CD4-positive, alpha-beta memory T cell (primary cell): ENCODE measurements at regions not wholly inside any gene's neighbourhood (a gene's known extent, or its start where the extent isn't known, plus 50 kb on each side); places are given as distances from the start of the nearest gene placed in this dataset.

Experiments used
- CTCF ChIA-PET: fragments of 350-600 bp; sonication (Branson Sonifier 250); formaldehyde crosslinking; loops from one replicate; lab custom pipeline; 2021; ENCODE audit warnings: inconsistent platforms; ENCODE audit not compliant: partially characterized antibody; lab: Charles Lee
- POLR2A ChIA-PET: fragments of 350-600 bp; sonication (Branson Sonifier 250); formaldehyde crosslinking; loops from one replicate; lab custom pipeline; 2021; ENCODE audit not compliant: partially characterized antibody; lab: Charles Lee
- DNase-seq, 5 donors: peaks; one replicate each; pipeline versions ENCODE4 v3.0.0 to v3.0.0-alpha.2; 2020 to 2022; ENCODE audit warnings: mixed read lengths in 1 of 5
- H3K27ac ChIP-seq: one replicate; pipeline ENCODE4 v1.7.0; 2013; ENCODE audit warnings: low read depth, low read length
- H3K27me3 ChIP-seq: 2 replicates; pipeline ENCODE4 v1.7.0; 2013; ENCODE audit warnings: mild to moderate bottlenecking, low read length, moderate library complexity; ENCODE audit not compliant: insufficient read depth
- H3K36me3 ChIP-seq: 2 replicates; pipeline ENCODE4 v1.7.0; 2013; ENCODE audit warnings: mild to moderate bottlenecking, low read length, moderate library complexity; ENCODE audit not compliant: insufficient read depth
- H3K4me1 ChIP-seq: 2 replicates; pipeline ENCODE4 v1.7.0; 2013; ENCODE audit warnings: mild to moderate bottlenecking, low read length, moderate library complexity; ENCODE audit not compliant: insufficient read depth
- H3K4me3 ChIP-seq, 2 donors: one replicate each; pipeline ENCODE4 v1.7.0; 2013; ENCODE audit warnings: low read length in 2 of 2, mild to moderate bottlenecking in 1 of 2
- H3K9me3 ChIP-seq, 2 donors: one replicate each; pipeline ENCODE4 v1.7.0; 2013; ENCODE audit warnings: low read length in 2 of 2, control low read depth in 1 of 2; ENCODE audit not compliant: control insufficient read depth in 1 of 2
- H3K27ac Mint-ChIP-seq, 7 donors: one replicate each; pipeline ENCODE4 v1.8.0; 2020 to 2021; ENCODE audit warnings: mixed read lengths in 7 of 7, mild to moderate bottlenecking in 6 of 7, inconsistent platforms in 3 of 7, moderate library complexity in 3 of 7
- H3K27me3 Mint-ChIP-seq, 2 donors: one replicate each; pipeline ENCODE4 v1.8.0; 2020 to 2021; ENCODE audit warnings: mixed read lengths in 2 of 2
- H3K36me3 Mint-ChIP-seq, 2 donors: one replicate each; pipeline ENCODE4 v1.8.0; 2020 to 2021; ENCODE audit warnings: mixed read lengths in 2 of 2, inconsistent platforms in 1 of 2, mild to moderate bottlenecking in 1 of 2
- H3K4me1 Mint-ChIP-seq, 4 donors: one replicate each; pipeline ENCODE4 v1.8.0; 2020 to 2021; ENCODE audit warnings: mixed read lengths in 4 of 4, mild to moderate bottlenecking in 1 of 4
- H3K4me3 Mint-ChIP-seq, 8 donors: one replicate each; pipeline ENCODE4 v1.8.0; 2020 to 2021; ENCODE audit warnings: mixed read lengths in 8 of 8, mild to moderate bottlenecking in 7 of 8, moderate library complexity in 6 of 8, inconsistent platforms in 3 of 8
- H3K9me3 Mint-ChIP-seq, 8 donors: one replicate each; pipeline ENCODE4 v1.8.0; 2020 to 2021; ENCODE audit warnings: mixed read lengths in 8 of 8, mild to moderate bottlenecking in 5 of 8, inconsistent platforms in 3 of 8, moderate library complexity in 1 of 8
- intact Hi-C: fragments of 100-400 bp; cut with micrococcal nuclease; formaldehyde crosslinking; loops from one replicate; pipeline ENCODE4 v1.15.1; 2023

GRCh38 chr13:78238911-78239310 lies 320.3 kb upstream of the EDNRB start:
- CTCF ChIA-PET, result no interaction called here
- Mint-ChIP-seq H3K36me3 (no peaks in the 10 kb centered on the region), H3K27me3 (peaks cover 3 to 6% of the 10 kb centered on the region in 2 donors)

GRCh38 chr13:78228940-78229339 lies 310.3 kb upstream of the EDNRB start:
- Histone ChIP-seq H3K4me1 (no peaks in the 10 kb centered on the region), H3K9me3 (no peaks in the 10 kb centered on the region), H3K4me3 (no peak overlapping the region), H3K36me3 (no peaks in the 10 kb centered on the region), H3K27ac (no peak overlapping the region), H3K27me3 (no peaks in the 10 kb centered on the region)
- POLR2A ChIA-PET, result no interaction called here
- H3K27ac Mint-ChIP-seq, result no peak overlapping the region
- no peak overlapping the region for H3K4me3 Mint-ChIP-seq
- H3K36me3 Mint-ChIP-seq, result no peaks in the 10 kb centered on the region
- DNase-seq, result no peak
- CTCF ChIA-PET, result no interaction called here
- H3K27me3 Mint-ChIP-seq, result no peaks in the 10 kb centered on the region
- intact Hi-C loops, result no loop called here
- H3K4me1 Mint-ChIP-seq, result no peaks in the 10 kb centered on the region
- no peaks in the 10 kb centered on the region for H3K9me3 Mint-ChIP-seq

More at GRCh38 chr13:78238911-78239310, 320.3 kb upstream of the EDNRB start:
- Histone ChIP-seq H3K27me3 (no peaks in the 10 kb centered on the region), H3K36me3 (no peaks in the 10 kb centered on the region), H3K4me1 (no peaks in the 10 kb centered on the region), H3K4me3 (no peak overlapping the region), H3K27ac (no peak overlapping the region), H3K9me3 (no peaks in the 10 kb centered on the region)
- Mint-ChIP-seq H3K27ac (no peak overlapping the region), H3K4me3 (no peak overlapping the region), H3K4me1 (no peaks in the 10 kb centered on the region), H3K9me3 (no peaks in the 10 kb centered on the region)
- intact Hi-C loops, result loop anchor here (1.0 kb wide), 1 partner anchor 25 kb away; no protein-coding TSS in a partner anchor
- POLR2A ChIA-PET, result no interaction called here
- DNase-seq, result no peak

- POLR2A ChIA-PET, result no interaction called here
- Histone ChIP-seq H3K27me3 (no peaks in the 10 kb centered on the region), H3K36me3 (no peaks in the 10 kb centered on the region), H3K4me1 (no peaks in the 10 kb centered on the region), H3K4me3 (no peak overlapping the region), H3K9me3 (no peaks in the 10 kb centered on the region), H3K27ac (no peak overlapping the region)
- CTCF ChIA-PET, result no interaction called here
- Mint-ChIP-seq H3K36me3 (no peaks in the 10 kb centered on the region), H3K4me1 (no peaks in the 10 kb centered on the region), H3K9me3 (no peaks in the 10 kb centered on the region), H3K27ac (no peak overlapping the region), H3K4me3 (no peak overlapping the region), H3K27me3 (no peaks in the 10 kb centered on the region)
- intact Hi-C loops, result no loop called here
- DNase-seq, result no peak
These were observed 309.6 kb upstream of the EDNRB start for GRCh38 chr13:78228211-78228610.

GRCh38 chr13:78227709-78228108 lies 309.1 kb upstream of the EDNRB start:
- Histone ChIP-seq H3K9me3 (no peaks in the 10 kb centered on the region), H3K27ac (no peak overlapping the region), H3K27me3 (no peaks in the 10 kb centered on the region), H3K36me3 (no peaks in the 10 kb centered on the region), H3K4me3 (no peak overlapping the region), H3K4me1 (no peaks in the 10 kb centered on the region)
- no peaks in the 10 kb centered on the region for H3K36me3 Mint-ChIP-seq
- CTCF ChIA-PET, result no interaction called here
- intact Hi-C loops, result no loop called here
- H3K9me3 Mint-ChIP-seq, result no peaks in the 10 kb centered on the region
- H3K27me3 Mint-ChIP-seq, result no peaks in the 10 kb centered on the region
- DNase-seq, result no peak
- H3K27ac Mint-ChIP-seq, result no peak overlapping the region
- POLR2A ChIA-PET, result no interaction called here
- H3K4me3 Mint-ChIP-seq, result no peak overlapping the region
- H3K4me1 Mint-ChIP-seq, result no peaks in the 10 kb centered on the region

GRCh38 chr13:78215458-78216108 lies 297.0 kb upstream of the EDNRB start:
- no peaks in the 10 kb centered on the region for H3K4me1 ChIP-seq
- no peaks in the 10 kb centered on the region for H3K9me3 Mint-ChIP-seq
- H3K4me3 ChIP-seq, result no peak overlapping the region
- H3K9me3 ChIP-seq, result no peaks in the 10 kb centered on the region
- no peaks in the 10 kb centered on the region for H3K36me3 ChIP-seq
- no peak overlapping the region for H3K27ac Mint-ChIP-seq
- no peaks in the 10 kb centered on the region for H3K36me3 Mint-ChIP-seq
- H3K27me3 Mint-ChIP-seq, result no peaks in the 10 kb centered on the region
- ChIA-PET CTCF (no interaction called here), POLR2A (interaction anchor here (0.6 kb wide), 1 partner anchor 151 kb away, joined by 4 read pairs; no protein-coding TSS in a partner anchor)
- no peak for DNase-seq
- no peak overlapping the region for H3K4me3 Mint-ChIP-seq
- no peak overlapping the region for H3K27ac ChIP-seq
- intact Hi-C loops, result no loop called here
- no peaks in the 10 kb centered on the region for H3K4me1 Mint-ChIP-seq
- H3K27me3 ChIP-seq, result no peaks in the 10 kb centered on the region

GRCh38 chr13:78201411-78201810 lies 282.8 kb upstream of the EDNRB start:
- intact Hi-C loops, result no loop called here
- no peaks in the 10 kb centered on the region for H3K27me3 ChIP-seq
- Mint-ChIP-seq H3K36me3 (no peaks in the 10 kb centered on the region), H3K27me3 (peaks cover 0 to 2% of the 10 kb centered on the region in 2 donors), H3K27ac (no peak overlapping the region), H3K4me3 (no peak overlapping the region), H3K4me1 (no peaks in the 10 kb centered on the region), H3K9me3 (peaks cover 0 to 3% (median 0%) of the 10 kb centered on the region in 8 donors)
- DNase-seq, result no peak
- ChIA-PET CTCF (no interaction called here), POLR2A (no interaction called here)
- no peaks in the 10 kb centered on the region for H3K4me1 ChIP-seq
- H3K4me3 ChIP-seq, result no peak overlapping the region
- H3K36me3 ChIP-seq, result no peaks in the 10 kb centered on the region
- no peak overlapping the region for H3K27ac ChIP-seq
- H3K9me3 ChIP-seq, result no peaks in the 10 kb centered on the region

GRCh38 chr13:78198821-78199220 lies 280.2 kb upstream of the EDNRB start:
- CTCF ChIA-PET, result no interaction called here
- H3K9me3 Mint-ChIP-seq, result peaks cover 0 to 3% (median 0%) of the 10 kb centered on the region in 8 donors
- H3K4me3 Mint-ChIP-seq, result no peak overlapping the region

More at GRCh38 chr13:78198821-78199220, 280.2 kb upstream of the EDNRB start:
- no peak overlapping the region for H3K27ac Mint-ChIP-seq
- H3K36me3 Mint-ChIP-seq, result no peaks in the 10 kb centered on the region
- POLR2A ChIA-PET, result no interaction called here
- H3K27ac ChIP-seq, result no peak overlapping the region
- no peaks in the 10 kb centered on the region for H3K36me3 ChIP-seq
- H3K27me3 Mint-ChIP-seq, result peaks cover 0 to 2% of the 10 kb centered on the region in 2 donors
- no peaks in the 10 kb centered on the region for H3K27me3 ChIP-seq
- DNase-seq, result no peak
- H3K4me3 ChIP-seq, result no peak overlapping the region
- no peaks in the 10 kb centered on the region for H3K9me3 ChIP-seq
- intact Hi-C loops, result no loop called here
- no peaks in the 10 kb centered on the region for H3K4me1 Mint-ChIP-seq
- H3K4me1 ChIP-seq, result no peaks in the 10 kb centered on the region
